Caco-2 (cell line): ENCODE measurements at regions not wholly inside any gene's neighbourhood (a gene's known extent, or its start where the extent isn't known, plus 50 kb on each side); places are given as distances from the start of the nearest gene placed in this dataset.

Source experiments
- BruUV-seq: library from RNA; stranded (reverse); fragments of 400-500 nt; replicated peaks from 2 replicates; lab custom pipeline; 2021; lab: Mats Ljungman, UMichigan
- CTCF ChIA-PET: fragments of 300-600 bp; sonication (Branson Sonifier 250); formaldehyde crosslinking; loops from one replicate; lab custom pipeline; 2022; ENCODE audit warnings: antibody characterized with exemption; lab: Charles Lee
- POLR2A ChIA-PET: fragments of 300-600 bp; sonication (Branson Sonifier 250); formaldehyde crosslinking; loops from one replicate; lab custom pipeline; 2022; ENCODE audit warnings: antibody characterized with exemption; lab: Charles Lee
- DNase-seq, 2 experiments: peaks; one replicate each; pipeline versions ENCODE4 v3.0.0 to v3.0.0-alpha.2; 2020 to 2022
- H3K27me3 ChIP-seq: replicated peaks from 2 replicates; pipeline ENCODE4 v1.6.0; 2011; ENCODE audit warnings: low read length; ENCODE audit not compliant: control insufficient read depth, insufficient read depth
- H3K36me3 ChIP-seq: 2 replicates; pipeline ENCODE4 v1.5.1; 2011; ENCODE audit warnings: low read length; ENCODE audit not compliant: control insufficient read depth, insufficient read depth
- H3K4me1 ChIP-seq: fragments of 250-450 bp; sonication (Bioruptor Pico); 2 replicates; pipeline ENCODE4 v1.5.1; 2020; ENCODE audit warnings: mild to moderate bottlenecking
- H3K4me3 ChIP-seq: 2 replicates; pipeline ENCODE4 v1.5.1; 2011; ENCODE audit warnings: low read depth, mild to moderate bottlenecking, control low read depth, low read length
- H3K9me3 ChIP-seq: fragments of 250-450 bp; sonication (Bioruptor Pico); 2 replicates; pipeline ENCODE4 v1.5.1; 2020; ENCODE audit warnings: mild to moderate bottlenecking, moderate library complexity
- H3K27ac Mint-ChIP-seq: one replicate; pipeline ENCODE4 v1.8.0; 2022; ENCODE audit warnings: mixed read lengths; ENCODE audit not compliant: unreplicated experiment
- H3K27me3 Mint-ChIP-seq: one replicate; pipeline ENCODE4 v1.8.0; 2022; ENCODE audit warnings: mixed read lengths; ENCODE audit not compliant: insufficient read depth, unreplicated experiment
- H3K36me3 Mint-ChIP-seq: one replicate; pipeline ENCODE4 v1.8.0; 2022; ENCODE audit warnings: mild to moderate bottlenecking, mixed read lengths; ENCODE audit not compliant: insufficient read depth, unreplicated experiment
- H3K4me1 Mint-ChIP-seq: one replicate; pipeline ENCODE4 v1.8.0; 2022; ENCODE audit warnings: low read depth, mixed read lengths; ENCODE audit not compliant: unreplicated experiment
- H3K4me3 Mint-ChIP-seq: one replicate; pipeline ENCODE4 v1.8.0; 2022; ENCODE audit warnings: mild to moderate bottlenecking, moderate library complexity, mixed read lengths; ENCODE audit not compliant: unreplicated experiment
- H3K9me3 Mint-ChIP-seq: one replicate; pipeline ENCODE4 v1.8.0; 2022; ENCODE audit warnings: mixed read lengths; ENCODE audit not compliant: unreplicated experiment
- intact Hi-C: fragments of 100-400 bp; cut with micrococcal nuclease; formaldehyde crosslinking; loops from one replicate; pipeline ENCODE4 v1.10.0; 2022; ENCODE audit not compliant: unreplicated experiment
- TF ChIP-seq, protein P1 (sequence below), 2 experiments: fragments of 200-600 bp in 1 of 2; IDR thresholded peaks; 1 replicate in 1 of 2; 2 replicates in 1 of 2; pipeline versions ENCODE4 v1.5.1 to v1.8.0; 2011 to 2022; ENCODE audit warnings: antibody characterized with exemption in 1 of 2, control low read depth in 1 of 2, inconsistent platforms in 1 of 2, low read depth in 1 of 2, low read length in 1 of 2, mild to moderate bottlenecking in 1 of 2, moderate library complexity in 1 of 2; ENCODE audit not compliant: insufficient read depth in 1 of 2, severe bottlenecking in 1 of 2, unreplicated experiment in 1 of 2

DNA sequence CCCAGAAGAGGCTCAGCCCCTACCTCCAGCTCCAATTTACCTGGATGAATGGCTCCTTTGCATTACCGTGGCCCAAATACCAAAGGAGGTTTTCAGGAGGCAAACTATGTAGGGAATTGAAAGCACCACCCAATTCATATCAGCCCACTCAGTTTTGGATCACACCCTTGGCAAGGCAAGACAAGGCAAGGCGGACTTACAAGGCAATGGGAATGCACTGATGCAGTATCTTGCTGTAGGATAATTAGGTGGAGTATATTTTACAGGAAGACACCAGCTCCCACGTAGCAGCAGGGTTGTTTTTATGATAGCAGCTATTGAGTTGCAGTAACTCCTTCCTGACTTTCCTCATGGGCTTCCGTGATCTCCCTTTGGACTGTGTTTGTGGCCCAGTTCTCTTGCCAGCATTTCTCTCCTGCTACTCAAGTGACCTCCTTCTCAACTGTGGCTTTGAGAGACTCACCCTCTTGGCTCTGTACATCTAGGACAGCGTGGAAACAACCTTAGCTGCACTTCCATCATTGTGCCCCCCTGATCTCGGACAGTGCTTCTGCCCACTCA lies 935.9 kb downstream of the EFNB2 start:
- no peak for DNase-seq
- no peaks in the 10 kb centered on the region for H3K36me3 Mint-ChIP-seq
- no peaks in the 10 kb centered on the region for H3K4me1 Mint-ChIP-seq
- Histone ChIP-seq H3K4me1 (no peaks in the 10 kb centered on the region), H3K9me3 (no peaks in the 10 kb centered on the region), H3K4me3 (no peak overlapping the region), H3K36me3 (no peaks in the 10 kb centered on the region), H3K27me3 (no peaks in the 10 kb centered on the region)
- H3K9me3 Mint-ChIP-seq: no peaks in the 10 kb centered on the region
- intact Hi-C loops: no loop called here
- no peak overlapping the region for H3K4me3 Mint-ChIP-seq
- H3K27ac Mint-ChIP-seq: no peak overlapping the region
- BruUV-seq: no TSS peak
- CTCF ChIA-PET: no interaction called here
- H3K27me3 Mint-ChIP-seq: peaks cover 6% of the 10 kb centered on the region
- POLR2A ChIA-PET: no interaction called here
- TF ChIP-seq, protein P1, sequence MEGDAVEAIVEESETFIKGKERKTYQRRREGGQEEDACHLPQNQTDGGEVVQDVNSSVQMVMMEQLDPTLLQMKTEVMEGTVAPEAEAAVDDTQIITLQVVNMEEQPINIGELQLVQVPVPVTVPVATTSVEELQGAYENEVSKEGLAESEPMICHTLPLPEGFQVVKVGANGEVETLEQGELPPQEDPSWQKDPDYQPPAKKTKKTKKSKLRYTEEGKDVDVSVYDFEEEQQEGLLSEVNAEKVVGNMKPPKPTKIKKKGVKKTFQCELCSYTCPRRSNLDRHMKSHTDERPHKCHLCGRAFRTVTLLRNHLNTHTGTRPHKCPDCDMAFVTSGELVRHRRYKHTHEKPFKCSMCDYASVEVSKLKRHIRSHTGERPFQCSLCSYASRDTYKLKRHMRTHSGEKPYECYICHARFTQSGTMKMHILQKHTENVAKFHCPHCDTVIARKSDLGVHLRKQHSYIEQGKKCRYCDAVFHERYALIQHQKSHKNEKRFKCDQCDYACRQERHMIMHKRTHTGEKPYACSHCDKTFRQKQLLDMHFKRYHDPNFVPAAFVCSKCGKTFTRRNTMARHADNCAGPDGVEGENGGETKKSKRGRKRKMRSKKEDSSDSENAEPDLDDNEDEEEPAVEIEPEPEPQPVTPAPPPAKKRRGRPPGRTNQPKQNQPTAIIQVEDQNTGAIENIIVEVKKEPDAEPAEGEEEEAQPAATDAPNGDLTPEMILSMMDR (IDR thresholded peaks at IDR 0.05; ENCODE audit: insufficient read depth in 1 of 2, low read depth in 1 of 2, low read length in 1 of 2, severe bottlenecking in 1 of 2, unreplicated experiment in 1 of 2): no peak

DNA sequence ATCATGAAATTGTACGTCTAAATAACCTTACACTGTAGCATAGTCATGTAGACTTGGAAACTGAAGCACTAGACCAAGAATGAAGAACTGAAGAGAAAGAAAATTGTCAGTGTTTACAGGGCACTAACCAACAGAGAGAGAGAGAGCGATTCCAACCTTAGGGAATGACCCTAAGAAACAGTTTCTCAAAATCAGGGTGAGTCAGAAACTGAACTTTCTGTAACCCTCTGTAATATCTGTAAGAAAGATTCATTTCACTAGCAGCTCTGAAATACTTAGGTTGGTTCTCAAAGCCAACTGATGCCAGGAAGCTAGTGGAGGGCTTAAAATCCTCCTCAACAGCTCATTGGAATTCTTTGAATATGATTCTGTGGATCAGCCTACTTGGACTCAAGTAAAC lies 936.9 kb downstream of the EFNB2 start:
- Mint-ChIP-seq H3K36me3 (no peaks in the 10 kb centered on the region), H3K4me3 (no peak overlapping the region), H3K9me3 (no peaks in the 10 kb centered on the region), H3K27ac (no peak overlapping the region), H3K27me3 (peaks cover 6% of the 10 kb centered on the region), H3K4me1 (no peaks in the 10 kb centered on the region)
- DNase-seq: no peak
- no peaks in the 10 kb centered on the region for H3K27me3 ChIP-seq
- CTCF ChIA-PET: no interaction called here
- no peak overlapping the region for H3K4me3 ChIP-seq
- TF ChIP-seq, protein P1 (IDR thresholded peaks at IDR 0.05; ENCODE audit: insufficient read depth in 1 of 2, low read depth in 1 of 2, low read length in 1 of 2, severe bottlenecking in 1 of 2, unreplicated experiment in 1 of 2): no peak
- intact Hi-C loops: no loop called here
- H3K36me3 ChIP-seq: no peaks in the 10 kb centered on the region
- POLR2A ChIA-PET: no interaction called here
- no peaks in the 10 kb centered on the region for H3K4me1 ChIP-seq
- BruUV-seq: no TSS peak
- no peaks in the 10 kb centered on the region for H3K9me3 ChIP-seq

DNA sequence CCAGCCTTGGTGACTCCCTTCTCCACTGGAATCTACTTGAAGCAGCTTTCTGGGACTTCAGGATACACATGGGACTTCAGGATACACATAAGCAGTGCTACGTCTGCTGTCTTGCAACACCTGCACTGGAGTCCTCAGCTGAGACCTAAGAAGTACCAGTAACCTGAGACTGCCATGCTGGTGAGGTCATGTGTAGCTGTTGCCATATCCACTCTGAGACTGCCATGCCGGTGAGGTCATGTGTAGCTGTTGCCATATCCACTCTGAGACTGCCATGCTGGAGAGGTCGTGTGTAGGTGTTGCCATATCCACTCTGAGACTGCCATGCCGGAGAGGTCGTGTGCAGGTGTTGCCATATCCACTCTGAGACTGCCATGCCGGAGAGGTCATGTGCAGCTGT lies 937.9 kb downstream of the EFNB2 start:
- Histone ChIP-seq H3K9me3 (no peaks in the 10 kb centered on the region), H3K27me3 (no peaks in the 10 kb centered on the region), H3K4me1 (no peaks in the 10 kb centered on the region), H3K4me3 (no peak overlapping the region), H3K36me3 (no peaks in the 10 kb centered on the region)
- Mint-ChIP-seq H3K27me3 (peaks cover 6% of the 10 kb centered on the region), H3K36me3 (no peaks in the 10 kb centered on the region), H3K27ac (no peak overlapping the region), H3K4me1 (no peaks in the 10 kb centered on the region), H3K9me3 (no peaks in the 10 kb centered on the region), H3K4me3 (no peak overlapping the region)
- BruUV-seq: no TSS peak
- CTCF ChIA-PET: no interaction called here
- POLR2A ChIA-PET: no interaction called here
- TF ChIP-seq, protein P1 (IDR thresholded peaks at IDR 0.05; ENCODE audit: insufficient read depth in 1 of 2, low read depth in 1 of 2, low read length in 1 of 2, severe bottlenecking in 1 of 2, unreplicated experiment in 1 of 2): no peak
- no peak for DNase-seq
- intact Hi-C loops: no loop called here
